ENCODE measurements at regions not wholly inside any gene's neighbourhood (a gene's known extent, or its start where the extent isn't known, plus 50 kb on each side); places are given as distances from the start of the nearest gene placed in this dataset.

GRCh38 chr6:119523556-119523955 lies 174.0 kb upstream of the MAN1A1 start:
- TF ChIP-seq GATA2 (CRISPR knock-in tag; IDR thresholded peaks at IDR 0.05) (no peak), RXRA (IDR thresholded peaks at IDR 0.05; ENCODE audit: borderline replicate concordance, low read depth) (no peak), GABPA (IDR thresholded peaks at IDR 0.05; ENCODE audit: low read depth) (no peak), RFX5 (IDR thresholded peaks at IDR 0.05; ENCODE audit: low read length) (no peak), TAF1 (IDR thresholded peaks at IDR 0.05; ENCODE audit: borderline replicate concordance, low read depth, low read length) (no peak), FOXM1 (IDR thresholded peaks at IDR 0.05; ENCODE audit: low read depth) (no peak), SIN3A (IDR thresholded peaks at IDR 0.05; ENCODE audit: borderline replicate concordance, low read depth, low read length) (no peak), NFIC (IDR thresholded peaks at IDR 0.05; ENCODE audit: borderline replicate concordance) (no peak), CHD2 (IDR thresholded peaks at IDR 0.05; ENCODE audit: low read length, partially characterized antibody) (no peak), POLR2AphosphoS5 (IDR thresholded peaks at IDR 0.05; ENCODE audit: low read depth, low read length) (no peak), FOSL2 (IDR thresholded peaks at IDR 0.05; ENCODE audit: borderline replicate concordance, low read depth) (no peak), TCF12 (IDR thresholded peaks at IDR 0.05) (no peak), PBX3 (IDR thresholded peaks at IDR 0.05) (no peak)
- TF ChIP-seq, protein P1, sequence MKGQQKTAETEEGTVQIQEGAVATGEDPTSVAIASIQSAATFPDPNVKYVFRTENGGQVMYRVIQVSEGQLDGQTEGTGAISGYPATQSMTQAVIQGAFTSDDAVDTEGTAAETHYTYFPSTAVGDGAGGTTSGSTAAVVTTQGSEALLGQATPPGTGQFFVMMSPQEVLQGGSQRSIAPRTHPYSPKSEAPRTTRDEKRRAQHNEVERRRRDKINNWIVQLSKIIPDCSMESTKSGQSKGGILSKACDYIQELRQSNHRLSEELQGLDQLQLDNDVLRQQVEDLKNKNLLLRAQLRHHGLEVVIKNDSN (IDR thresholded peaks at IDR 0.05; ENCODE audit: borderline replicate concordance, low read depth): no peak
- no peaks in the 10 kb centered on the region for H4K20me1 ChIP-seq (ENCODE audit: insufficient read depth)
- no peak overlapping the region for H3K27ac ChIP-seq (ENCODE audit: low read depth in 2 of 2, low read length in 1 of 2)
- H3K4me3 ChIP-seq (ENCODE audit: low read depth in 2 of 2, low read length in 1 of 2): no peak overlapping the region
- ChIA-PET POLR2A (no interaction called here), CTCF (no interaction called here)
- H3K9ac ChIP-seq: no peak overlapping the region
- H3F3A ChIP-seq (replicated peaks; ENCODE audit: insufficient read depth): no peaks in the 10 kb centered on the region
- WGBS (ENCODE audit: low lambda C conversion rate): 57% methylated on average over 1 of the region's 1 CpG
- no peak for DNase-seq
- H3K4me1 ChIP-seq (ENCODE audit: control insufficient read depth in 1 of 2, insufficient read depth in 2 of 2, low read depth in 1 of 2, low read length in 1 of 2): no peaks in the 10 kb centered on the region; a peak in 2 of 4 replicates
- no peak overlapping the region for H3K4me2 ChIP-seq
- H3K9me2 ChIP-seq: no peaks in the 10 kb centered on the region
- H3K79me2 ChIP-seq (ENCODE audit: insufficient read depth): no peaks in the 10 kb centered on the region
- no peak overlapping the region for H2AFZ ChIP-seq (ENCODE audit: low read depth)
- no peaks in the 10 kb centered on the region for H3K9me3 ChIP-seq
- H3K27me3 ChIP-seq (ENCODE audit: insufficient read depth): no peaks in the 10 kb centered on the region
- no peaks in the 10 kb centered on the region for H3K36me3 ChIP-seq (replicated peaks in 1 of 2; ENCODE audit: control insufficient read depth in 1 of 2, insufficient read depth in 2 of 2, low read length in 1 of 2)

- no peaks in the 10 kb centered on the region for H3K9me3 ChIP-seq
- no peak overlapping the region for H3K4me2 ChIP-seq
- H3K9me2 ChIP-seq: no peaks in the 10 kb centered on the region
- H3K36me3 ChIP-seq (replicated peaks in 1 of 2; ENCODE audit: control insufficient read depth in 1 of 2, insufficient read depth in 2 of 2, low read length in 1 of 2): no peaks in the 10 kb centered on the region
- ChIA-PET POLR2A (no interaction called here), CTCF (no interaction called here)
- no peak overlapping the region for H3K4me3 ChIP-seq (ENCODE audit: low read depth in 2 of 2, low read length in 1 of 2)
- TF ChIP-seq FOXM1 (IDR thresholded peaks at IDR 0.05; ENCODE audit: low read depth): no peak
- TF ChIP-seq, protein P1 (IDR thresholded peaks at IDR 0.05; ENCODE audit: borderline replicate concordance, low read depth): no peak
- no peaks in the 10 kb centered on the region for H4K20me1 ChIP-seq (ENCODE audit: insufficient read depth)
- no peak overlapping the region for H3K9ac ChIP-seq
- no peaks in the 10 kb centered on the region; a peak in 1 of 4 replicates for H3K4me1 ChIP-seq (ENCODE audit: control insufficient read depth in 1 of 2, insufficient read depth in 2 of 2, low read depth in 1 of 2, low read length in 1 of 2)
- WGBS (ENCODE audit: low lambda C conversion rate): 92% methylated on average over 1 of the region's 1 CpG
- no peak overlapping the region for H3K27ac ChIP-seq (ENCODE audit: low read depth in 2 of 2, low read length in 1 of 2)
- no peak overlapping the region for H2AFZ ChIP-seq (ENCODE audit: low read depth)
- H3F3A ChIP-seq (replicated peaks; ENCODE audit: insufficient read depth): no peaks in the 10 kb centered on the region
- no peaks in the 10 kb centered on the region for H3K27me3 ChIP-seq (ENCODE audit: insufficient read depth)
- no peak for DNase-seq
- no peaks in the 10 kb centered on the region for H3K79me2 ChIP-seq (ENCODE audit: insufficient read depth)
Measured at GRCh38 chr6:119521251-119521650, 171.7 kb upstream of the MAN1A1 start.
